Fibroblast of mammary gland (primary cell): ENCODE measurements at regions not wholly inside any gene's neighbourhood (a gene's known extent, or its start where the extent isn't known, plus 50 kb on each side); places are given as distances from the start of the nearest gene placed in this dataset.

Experiments
- DNase-seq: peaks from one replicate; pipeline ENCODE4 v3.0.0-alpha.2; 2010; ENCODE audit warnings: low read depth
- H3K4me3 ChIP-seq: 2 replicates; pipeline ENCODE4 v1.5.1; 2011; ENCODE audit warnings: low read depth, mild to moderate bottlenecking, low read length, moderate library complexity; ENCODE audit not compliant: control insufficient read depth
- TF ChIP-seq, protein P1 (sequence below): conservative IDR thresholded peaks from 2 replicates; pipeline ENCODE4 v1.5.1; 2011; ENCODE audit warnings: low read depth, low read length, inconsistent platforms; ENCODE audit not compliant: control insufficient read depth, insufficient read depth

DNA sequence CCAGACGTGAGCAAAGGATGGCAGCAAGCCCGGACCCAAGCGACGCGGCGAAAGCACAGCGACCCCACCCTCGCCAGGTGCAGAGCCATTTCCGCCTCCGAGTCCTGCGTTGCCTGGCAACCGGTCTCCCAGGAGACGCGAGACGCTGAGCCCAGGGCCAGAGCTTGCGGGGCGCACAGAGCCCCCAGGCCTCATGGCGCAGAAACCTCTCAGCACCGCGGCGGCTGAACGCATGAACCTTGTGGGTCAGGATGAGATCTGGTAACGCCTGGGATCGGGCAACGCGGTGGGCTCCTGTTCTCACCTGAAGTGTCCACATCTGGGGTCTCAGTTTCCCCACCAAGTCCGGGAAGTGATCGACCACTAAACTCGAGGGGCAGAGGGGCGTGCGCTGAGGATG, 77.7 kb downstream of the ANKRD60 start:
- TF ChIP-seq, protein P1, sequence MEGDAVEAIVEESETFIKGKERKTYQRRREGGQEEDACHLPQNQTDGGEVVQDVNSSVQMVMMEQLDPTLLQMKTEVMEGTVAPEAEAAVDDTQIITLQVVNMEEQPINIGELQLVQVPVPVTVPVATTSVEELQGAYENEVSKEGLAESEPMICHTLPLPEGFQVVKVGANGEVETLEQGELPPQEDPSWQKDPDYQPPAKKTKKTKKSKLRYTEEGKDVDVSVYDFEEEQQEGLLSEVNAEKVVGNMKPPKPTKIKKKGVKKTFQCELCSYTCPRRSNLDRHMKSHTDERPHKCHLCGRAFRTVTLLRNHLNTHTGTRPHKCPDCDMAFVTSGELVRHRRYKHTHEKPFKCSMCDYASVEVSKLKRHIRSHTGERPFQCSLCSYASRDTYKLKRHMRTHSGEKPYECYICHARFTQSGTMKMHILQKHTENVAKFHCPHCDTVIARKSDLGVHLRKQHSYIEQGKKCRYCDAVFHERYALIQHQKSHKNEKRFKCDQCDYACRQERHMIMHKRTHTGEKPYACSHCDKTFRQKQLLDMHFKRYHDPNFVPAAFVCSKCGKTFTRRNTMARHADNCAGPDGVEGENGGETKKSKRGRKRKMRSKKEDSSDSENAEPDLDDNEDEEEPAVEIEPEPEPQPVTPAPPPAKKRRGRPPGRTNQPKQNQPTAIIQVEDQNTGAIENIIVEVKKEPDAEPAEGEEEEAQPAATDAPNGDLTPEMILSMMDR, result no peak
- no peak for DNase-seq
- no peak overlapping the region for H3K4me3 ChIP-seq

DNA sequence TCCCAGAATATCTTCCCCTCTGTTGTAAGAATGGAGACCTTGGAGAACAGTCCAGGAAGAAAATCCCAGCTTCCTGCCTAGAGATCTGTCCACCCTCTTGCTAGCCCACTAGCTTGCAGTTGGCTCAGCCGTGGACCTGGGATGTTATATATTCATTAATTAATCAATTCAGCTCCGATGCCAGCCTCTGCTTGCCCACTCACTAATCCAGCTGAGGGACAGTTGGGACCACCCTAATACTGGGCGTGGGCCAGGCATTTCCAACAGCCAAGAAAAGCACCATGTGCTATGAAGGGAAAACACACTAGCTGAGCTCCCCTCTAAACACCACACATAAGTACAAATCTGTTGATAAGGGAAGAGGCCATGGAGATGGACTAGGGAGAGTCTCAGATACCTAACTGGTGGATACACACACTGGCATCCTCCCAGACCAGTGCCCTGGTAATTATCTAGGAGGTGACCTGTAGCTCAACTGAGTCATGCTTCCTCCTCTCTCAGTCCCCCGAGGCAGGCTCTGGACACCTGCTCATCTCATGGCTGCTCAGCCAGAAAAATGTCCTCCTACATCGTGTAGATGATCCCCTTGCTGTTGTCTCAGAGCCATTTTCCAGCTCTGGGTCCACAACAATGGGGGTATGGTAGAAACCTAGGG, 78.9 kb downstream of the ANKRD60 start:
- TF ChIP-seq, protein P1, result no peak
- no peak for DNase-seq
- H3K4me3 ChIP-seq, result no peak overlapping the region

DNA sequence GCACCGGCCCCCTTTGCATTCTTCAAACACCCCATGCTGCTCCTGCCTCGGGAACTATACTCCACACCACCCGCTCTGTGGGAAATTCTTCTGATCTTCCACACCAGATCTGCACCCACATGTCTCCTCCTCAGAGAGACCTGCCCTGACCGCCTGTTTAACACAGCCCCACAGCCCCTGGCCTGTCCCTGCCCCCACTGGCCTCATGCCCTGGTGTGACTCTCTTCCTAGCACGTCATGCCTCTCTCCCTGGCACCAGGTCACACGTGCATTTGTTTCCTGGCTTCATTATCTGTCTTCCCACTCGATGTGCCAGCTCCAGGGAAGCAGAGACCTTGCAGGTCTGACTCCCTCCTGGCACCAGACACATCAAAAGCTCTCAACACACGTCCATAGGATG, 79.6 kb downstream of the ANKRD60 start:
- TF ChIP-seq, protein P1, result no peak
- no peak for DNase-seq

DNA sequence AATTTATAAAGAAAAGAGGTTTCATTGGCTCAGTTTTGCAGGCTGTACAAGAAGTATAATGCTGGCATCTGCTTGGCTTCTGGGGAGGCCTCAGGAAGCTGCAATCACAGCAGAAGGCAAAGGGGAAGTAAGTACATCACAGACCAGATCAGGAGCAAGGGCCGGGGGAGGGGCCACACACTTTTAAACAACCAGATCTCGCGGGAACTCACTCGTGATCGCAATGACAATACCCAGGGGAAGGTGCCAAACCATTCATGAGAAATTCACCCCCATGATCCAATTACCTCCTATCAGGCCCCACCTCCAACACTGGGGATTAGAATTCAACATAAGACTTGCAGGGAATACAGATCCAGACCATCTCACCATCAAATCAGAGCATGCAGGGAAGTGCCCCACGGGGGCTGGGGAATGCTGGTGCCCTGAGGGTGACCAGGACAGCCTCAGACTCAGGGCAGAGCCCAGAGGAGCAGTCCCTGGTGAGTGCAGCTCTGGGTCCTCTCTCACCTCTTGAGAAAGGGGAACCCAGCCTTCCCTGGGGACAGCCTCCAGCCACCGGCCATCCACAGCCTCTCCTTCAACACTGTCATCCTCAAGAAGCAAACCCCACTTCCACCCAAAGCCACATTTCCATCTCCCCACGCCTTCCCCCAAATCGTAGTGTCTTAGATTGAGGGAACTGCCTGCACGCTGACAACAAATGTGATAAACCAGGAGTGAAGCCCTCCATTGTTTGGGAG, 80.7 kb downstream of the ANKRD60 start:
- no peak for DNase-seq
- no peak overlapping the region for H3K4me3 ChIP-seq
- TF ChIP-seq, protein P1, result no peak

More for the DNA sequence above, 79.6 kb downstream of the ANKRD60 start:
- no peak overlapping the region for H3K4me3 ChIP-seq

GRCh38 chr20:58146746-58147140, 81.7 kb downstream of the ANKRD60 start:
- TF ChIP-seq, protein P1, result no peak
- DNase-seq, result no peak
- no peak overlapping the region for H3K4me3 ChIP-seq

DNA sequence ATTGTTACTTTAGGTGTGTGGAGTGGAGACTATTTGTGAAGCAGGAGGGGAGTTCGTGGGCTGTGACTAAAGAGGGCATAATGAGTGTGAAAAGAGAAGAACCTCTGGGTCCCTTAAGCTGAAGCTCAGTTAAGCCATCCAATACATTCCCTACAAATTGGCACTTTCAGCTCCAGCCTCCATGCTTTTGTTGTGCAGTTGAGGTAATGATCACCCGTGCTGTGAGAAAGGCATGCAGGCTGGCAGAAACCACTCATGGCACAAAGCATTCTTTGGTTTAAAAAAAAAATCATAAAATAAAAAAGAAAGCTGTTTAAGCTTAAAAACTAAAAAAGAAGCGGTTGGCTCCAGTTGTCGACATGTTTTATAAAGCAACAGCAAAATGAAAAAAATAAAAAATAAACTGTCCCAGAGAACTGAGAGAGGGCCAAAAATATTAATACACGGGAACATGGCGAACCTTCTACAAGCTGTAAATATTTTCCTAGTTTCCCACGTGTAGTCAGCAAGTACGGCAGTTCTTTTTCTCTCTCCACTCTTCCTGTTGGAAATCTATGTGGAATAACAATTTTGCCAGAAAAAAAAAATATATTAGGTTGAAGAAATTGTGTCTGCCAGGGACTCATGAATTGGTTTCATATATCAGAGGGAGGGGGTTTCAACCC, 82.2 kb downstream of the ANKRD60 start:
- no peak overlapping the region for H3K4me3 ChIP-seq
- TF ChIP-seq, protein P1, result no peak
- DNase-seq, result no peak
